ENCODE measurements at regions not wholly inside any gene's neighbourhood (a gene's known extent, or its start where the extent isn't known, plus 50 kb on each side); places are given as distances from the start of the nearest gene placed in this dataset.
"Not testable (repeated sequence)": the region's sequence is repeated elsewhere in the genome, so short reads cannot be mapped to it uniquely, and the experiment has no call there.

DNA sequence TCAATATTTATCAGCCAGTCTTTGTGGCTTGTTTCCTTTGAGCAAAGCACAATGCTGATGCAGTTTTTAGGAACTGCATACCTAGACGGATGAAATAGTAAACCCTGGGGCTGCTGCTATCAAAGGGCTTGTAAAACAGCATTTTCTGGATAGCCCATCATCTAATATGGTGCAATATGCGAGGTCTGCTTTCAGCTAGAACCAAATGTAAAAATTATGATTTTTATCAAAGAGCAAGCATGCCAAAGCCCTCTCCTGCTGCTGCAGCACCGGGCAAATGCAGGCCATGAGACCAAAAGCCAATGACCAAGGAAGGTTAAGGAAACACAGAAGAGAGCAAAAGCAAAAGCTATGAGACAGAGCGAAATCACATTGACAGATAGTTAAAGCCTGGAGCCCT is 1000.4 kb downstream of the MAT2B start:
- no peak for DNase-seq (ENCODE audit: low read depth)
- Histone ChIP-seq H3K27me3 (ENCODE audit: control insufficient read depth, insufficient read depth, low read length) (no peaks in the 10 kb centered on the region), H3K4me3 (ENCODE audit: low read depth, low read length) (no peak overlapping the region), H3K36me3 (ENCODE audit: control insufficient read depth, insufficient read depth, low read length) (no peaks in the 10 kb centered on the region)
- TF ChIP-seq, protein P1, sequence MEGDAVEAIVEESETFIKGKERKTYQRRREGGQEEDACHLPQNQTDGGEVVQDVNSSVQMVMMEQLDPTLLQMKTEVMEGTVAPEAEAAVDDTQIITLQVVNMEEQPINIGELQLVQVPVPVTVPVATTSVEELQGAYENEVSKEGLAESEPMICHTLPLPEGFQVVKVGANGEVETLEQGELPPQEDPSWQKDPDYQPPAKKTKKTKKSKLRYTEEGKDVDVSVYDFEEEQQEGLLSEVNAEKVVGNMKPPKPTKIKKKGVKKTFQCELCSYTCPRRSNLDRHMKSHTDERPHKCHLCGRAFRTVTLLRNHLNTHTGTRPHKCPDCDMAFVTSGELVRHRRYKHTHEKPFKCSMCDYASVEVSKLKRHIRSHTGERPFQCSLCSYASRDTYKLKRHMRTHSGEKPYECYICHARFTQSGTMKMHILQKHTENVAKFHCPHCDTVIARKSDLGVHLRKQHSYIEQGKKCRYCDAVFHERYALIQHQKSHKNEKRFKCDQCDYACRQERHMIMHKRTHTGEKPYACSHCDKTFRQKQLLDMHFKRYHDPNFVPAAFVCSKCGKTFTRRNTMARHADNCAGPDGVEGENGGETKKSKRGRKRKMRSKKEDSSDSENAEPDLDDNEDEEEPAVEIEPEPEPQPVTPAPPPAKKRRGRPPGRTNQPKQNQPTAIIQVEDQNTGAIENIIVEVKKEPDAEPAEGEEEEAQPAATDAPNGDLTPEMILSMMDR (IDR thresholded peaks at IDR 0.05; ENCODE audit: insufficient read depth, low read length, poor library complexity, severe bottlenecking), result no peak

DNA sequence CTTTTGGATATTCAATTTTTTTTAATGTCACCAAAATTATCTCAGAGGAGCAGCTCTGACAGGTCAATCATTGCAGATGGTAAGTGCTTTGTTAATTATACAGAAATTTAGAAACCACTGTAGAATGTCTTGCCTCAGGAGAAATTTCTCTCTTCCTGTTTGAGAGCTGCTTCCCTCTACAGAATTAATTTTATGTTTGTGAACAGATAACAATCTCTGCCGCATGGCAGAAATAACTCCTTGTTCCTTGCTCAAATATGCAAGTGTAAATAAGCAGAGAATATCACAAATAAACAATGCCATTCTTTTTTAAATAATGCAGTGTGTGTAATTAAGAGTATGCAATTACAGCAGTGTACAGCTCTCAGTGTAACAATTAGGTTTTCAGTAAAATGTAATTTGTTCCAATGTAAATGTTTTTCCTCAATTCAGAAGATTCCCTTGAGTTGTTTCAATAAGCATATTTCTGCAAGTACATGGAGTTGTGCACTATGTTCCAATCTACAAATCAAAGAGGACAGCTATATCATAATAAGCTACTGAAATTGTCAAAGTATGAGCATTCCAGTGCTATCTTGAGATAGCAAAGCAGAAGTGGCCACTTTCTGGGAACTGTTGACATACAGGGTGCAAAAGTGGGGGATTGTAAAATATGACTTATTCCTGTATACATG is 1012.8 kb downstream of the MAT2B start:
- Histone ChIP-seq H3K4me3 (ENCODE audit: low read depth, low read length) (no peak overlapping the region), H3K27me3 (ENCODE audit: control insufficient read depth, insufficient read depth, low read length) (no peaks in the 10 kb centered on the region), H3K36me3 (ENCODE audit: control insufficient read depth, insufficient read depth, low read length) (no peaks in the 10 kb centered on the region)
- DNase-seq (ENCODE audit: low read depth), result no peak
- TF ChIP-seq, protein P1 (IDR thresholded peaks at IDR 0.05; ENCODE audit: insufficient read depth, low read length, poor library complexity, severe bottlenecking), result no peak

DNA sequence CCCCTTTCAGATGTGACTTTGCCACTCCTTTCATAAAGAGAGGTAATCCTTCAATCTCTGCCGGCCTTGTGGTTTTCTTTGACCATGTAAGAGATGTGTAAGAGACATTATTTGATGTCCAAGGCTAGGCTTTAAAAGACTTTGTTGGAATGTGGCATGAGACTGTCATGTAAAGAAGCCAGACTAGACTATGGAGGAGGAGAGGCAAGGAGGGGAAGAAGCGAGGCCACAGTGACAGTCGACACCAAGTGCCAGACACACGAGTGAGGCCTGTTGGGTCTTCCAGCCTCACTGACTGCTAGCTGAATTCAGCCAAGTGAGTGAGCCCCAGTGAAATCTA is 1013.3 kb downstream of the MAT2B start:
- H3K4me3 ChIP-seq (ENCODE audit: low read depth, low read length), result no peak overlapping the region
- H3K36me3 ChIP-seq (ENCODE audit: control insufficient read depth, insufficient read depth, low read length), result no peaks in the 10 kb centered on the region
- TF ChIP-seq, protein P1 (IDR thresholded peaks at IDR 0.05; ENCODE audit: insufficient read depth, low read length, poor library complexity, severe bottlenecking), result no peak
- no peaks in the 10 kb centered on the region for H3K27me3 ChIP-seq (ENCODE audit: control insufficient read depth, insufficient read depth, low read length)
- no peak for DNase-seq (ENCODE audit: low read depth)

DNA sequence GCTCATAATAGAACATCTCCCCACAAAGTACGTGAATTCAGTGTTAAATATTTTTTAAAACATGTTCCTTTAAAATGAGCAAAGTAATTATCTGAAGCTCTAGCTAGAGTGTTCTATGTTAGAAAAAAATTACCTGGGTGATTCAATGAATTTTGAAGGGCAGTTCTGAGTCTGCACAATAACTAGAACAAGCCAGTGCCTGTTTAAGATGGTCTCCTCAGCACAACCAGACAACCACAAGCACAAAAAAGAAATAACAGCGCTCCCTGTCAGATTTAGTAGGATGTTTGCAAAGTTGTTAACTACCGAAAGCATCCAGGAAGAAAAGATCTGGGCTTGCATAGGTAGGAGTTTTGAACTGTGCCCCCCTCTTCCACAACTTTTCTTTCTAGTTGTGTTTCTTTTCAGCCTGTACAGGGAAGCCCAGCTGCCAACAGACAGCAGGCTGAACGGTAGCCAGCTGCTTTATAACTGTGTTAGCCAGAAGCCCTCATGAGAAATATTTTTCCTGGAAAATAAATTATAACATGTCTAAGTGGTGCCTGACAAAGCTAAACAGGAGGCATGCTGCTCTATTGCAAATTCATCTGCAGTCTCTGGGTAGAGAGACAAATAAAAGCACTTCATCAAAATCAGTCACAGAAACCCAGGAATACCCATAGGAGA is 1026.9 kb downstream of the MAT2B start:
- H3K36me3 ChIP-seq (ENCODE audit: control insufficient read depth, insufficient read depth, low read length), result no peaks in the 10 kb centered on the region
- TF ChIP-seq, protein P1 (IDR thresholded peaks at IDR 0.05; ENCODE audit: insufficient read depth, low read length, poor library complexity, severe bottlenecking), result no peak
- no peak for DNase-seq (ENCODE audit: low read depth)
- no peaks in the 10 kb centered on the region for H3K27me3 ChIP-seq (ENCODE audit: control insufficient read depth, insufficient read depth, low read length)
- no peak overlapping the region for H3K4me3 ChIP-seq (ENCODE audit: low read depth, low read length)

DNA sequence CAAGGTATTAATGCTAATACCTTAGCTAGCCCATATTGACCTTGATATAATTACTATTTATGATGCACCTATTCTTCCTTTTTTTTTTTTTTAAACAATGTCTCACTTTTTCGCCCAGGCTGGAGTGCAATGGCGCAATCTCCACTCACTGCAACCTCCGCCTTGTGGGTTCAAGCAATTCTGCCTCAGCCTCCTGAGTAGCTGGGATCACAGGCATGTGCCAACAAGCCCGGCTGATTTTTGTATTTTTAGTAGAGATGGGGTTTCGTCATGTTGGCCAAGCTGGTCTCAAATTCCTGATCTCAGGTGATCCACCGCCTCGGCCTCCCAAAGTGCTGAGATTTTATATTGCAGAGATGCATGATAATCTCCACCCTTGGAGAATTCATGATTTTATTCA is 1028.0 kb downstream of the MAT2B start:
- not testable (repeated sequence) for DNase-seq (ENCODE audit: low read depth); H3K4me3 ChIP-seq (ENCODE audit: low read depth, low read length); H3K27me3 ChIP-seq (ENCODE audit: control insufficient read depth, insufficient read depth, low read length); H3K36me3 ChIP-seq (ENCODE audit: control insufficient read depth, insufficient read depth, low read length)

DNA sequence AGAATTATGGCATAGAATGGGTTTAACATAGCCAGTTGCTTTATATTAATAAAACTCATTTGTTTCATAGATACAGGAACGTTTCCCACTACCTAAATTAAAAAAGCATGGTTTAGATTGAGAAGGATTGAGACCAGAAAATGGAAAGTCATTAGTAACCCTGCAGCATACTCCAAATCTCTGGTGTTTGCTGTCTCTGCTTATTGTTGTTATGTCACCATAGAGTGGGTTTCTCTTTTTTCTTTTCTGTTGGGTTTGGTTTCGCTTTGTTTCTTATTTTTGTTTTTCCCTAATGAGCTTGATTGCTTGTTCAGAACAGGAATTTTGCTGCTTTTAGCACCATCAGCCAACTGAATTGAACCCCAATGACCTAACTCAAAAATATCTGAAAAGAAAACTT is 1034.8 kb downstream of the MAT2B start:
- Histone ChIP-seq H3K36me3 (ENCODE audit: control insufficient read depth, insufficient read depth, low read length) (no peaks in the 10 kb centered on the region), H3K27me3 (ENCODE audit: control insufficient read depth, insufficient read depth, low read length) (no peaks in the 10 kb centered on the region), H3K4me3 (ENCODE audit: low read depth, low read length) (no peak overlapping the region)
- no peak for DNase-seq (ENCODE audit: low read depth)
- TF ChIP-seq, protein P1 (IDR thresholded peaks at IDR 0.05; ENCODE audit: insufficient read depth, low read length, poor library complexity, severe bottlenecking), result no peak

Measured in kidney epithelial cell (primary cell).